ENCODE measurements at regions not wholly inside any gene's neighbourhood (a gene's known extent, or its start where the extent isn't known, plus 50 kb on each side); places are given as distances from the start of the nearest gene placed in this dataset.

- no peak for DNase-seq
These were observed 214.2 kb upstream of the TMEM132C start for GRCh38 chr12:128052777-128053176.

GRCh38 chr12:128055567-128055966 lies 211.4 kb upstream of the TMEM132C start:
- no peak for DNase-seq

GRCh38 chr12:128056136-128056801 lies 210.7 kb upstream of the TMEM132C start:
- no peak for DNase-seq

GRCh38 chr12:128057586-128057985 lies 209.4 kb upstream of the TMEM132C start:
- no peak for DNase-seq

- no peak for DNase-seq
These were observed 207.2 kb upstream of the TMEM132C start for GRCh38 chr12:128059621-128060370.

- no peak for DNase-seq
These were observed 198.8 kb upstream of the TMEM132C start for GRCh38 chr12:128068211-128068610.

GRCh38 chr12:128069359-128069997 lies 197.5 kb upstream of the TMEM132C start:
- no peak for DNase-seq

- no peak for DNase-seq
These were observed 193.0 kb upstream of the TMEM132C start for GRCh38 chr12:128073937-128074336.

GRCh38 chr12:128075332-128075731 lies 191.6 kb upstream of the TMEM132C start:
- DNase-seq: no peak

GRCh38 chr12:128076188-128076587 lies 190.8 kb upstream of the TMEM132C start:
- DNase-seq: no peak

- DNase-seq: no peak
These were observed 189.6 kb upstream of the TMEM132C start for GRCh38 chr12:128077211-128077916.

- no peak for DNase-seq
These were observed 189.1 kb upstream of the TMEM132C start for GRCh38 chr12:128077917-128078298.

GRCh38 chr12:128078301-128078971 lies 188.5 kb upstream of the TMEM132C start:
- no peak for DNase-seq

GRCh38 chr12:128079446-128079845 lies 187.5 kb upstream of the TMEM132C start:
- no peak for DNase-seq

GRCh38 chr12:128083132-128083729 lies 183.7 kb upstream of the TMEM132C start:
- DNase-seq: no peak

GRCh38 chr12:128088926-128089325 lies 178.0 kb upstream of the TMEM132C start:
- no peak for DNase-seq

GRCh38 chr12:128089961-128090360 lies 177.0 kb upstream of the TMEM132C start:
- no peak for DNase-seq

GRCh38 chr12:128091101-128091720 lies 175.8 kb upstream of the TMEM132C start:
- DNase-seq: no peak

GRCh38 chr12:128091951-128092382 lies 175.0 kb upstream of the TMEM132C start:
- no peak for DNase-seq

- DNase-seq: no peak
These were observed 168.2 kb upstream of the TMEM132C start for GRCh38 chr12:128098730-128099129.

GRCh38 chr12:128103152-128103551 lies 163.8 kb upstream of the TMEM132C start:
- no peak for DNase-seq

- no peak for DNase-seq
These were observed 157.7 kb upstream of the TMEM132C start for GRCh38 chr12:128109236-128109635.
